HEK293 (cell line): ENCODE measurements at regions not wholly inside any gene's neighbourhood (a gene's known extent, or its start where the extent isn't known, plus 50 kb on each side); places are given as distances from the start of the nearest gene placed in this dataset.

Experiments used
- CTCF ChIA-PET: fragments of 350-600 bp; formaldehyde crosslinking; extraction: SDS; loops from one replicate; lab custom pipeline; 2021; ENCODE audit warnings: antibody characterized with exemption; lab: Yijun Ruan, JAX
- POLR2A ChIA-PET: fragments of 300-600 bp; formaldehyde crosslinking; extraction: SDS; loops from one replicate; lab custom pipeline; 2020; ENCODE audit warnings: antibody characterized with exemption, inconsistent platforms; lab: Yijun Ruan, JAX
- H3K27ac ChIP-seq: fragments of 200-500 bp; sonication (Bioruptor generic); 2 replicates; pipeline ENCODE4 v1.5.1; 2014; ENCODE audit warnings: low read depth, low read length, control low read depth, inconsistent platforms; ENCODE audit errors: extremely low read depth
- H3K36me3 ChIP-seq, 2 experiments: fragments of 200-500 bp in 1 of 2; sonication (Bioruptor generic) in 1 of 2; 1 replicate in 1 of 2; 2 replicates in 1 of 2; pipeline ENCODE4 v1.5.1; 2014 to 2017; ENCODE audit warnings: inconsistent platforms in 2 of 2, low read length in 2 of 2; ENCODE audit not compliant: control insufficient read depth in 2 of 2, insufficient read depth in 1 of 2
- H3K4me1 ChIP-seq: fragments of 200-500 bp; sonication (Bioruptor generic); 2 replicates; pipeline ENCODE4 v1.5.1; 2014; ENCODE audit warnings: mild to moderate bottlenecking, low read length, inconsistent platforms; ENCODE audit not compliant: control insufficient read depth, insufficient read depth
- H3K4me3 ChIP-seq: 2 replicates; pipeline ENCODE4 v1.5.1; 2011; ENCODE audit warnings: low read depth, mild to moderate bottlenecking, control low read depth, low read length, moderate library complexity
- H3K9me3 ChIP-seq: fragments of 200-500 bp; sonication (Bioruptor generic); 2 replicates; pipeline ENCODE4 v1.5.1; 2014; ENCODE audit warnings: low read depth, low read length, inconsistent platforms; ENCODE audit not compliant: control insufficient read depth, insufficient read depth
- EGR2 ChIP-seq: fragments of 450-650 bp; formaldehyde crosslinking; IDR thresholded peaks from 2 replicates; pipeline ENCODE4 v1.5.1; 2016; ENCODE audit warnings: low read depth, missing biosample characterization, missing genetic modification characterization
- GLIS2 ChIP-seq: fragments of 450-650 bp; formaldehyde crosslinking; IDR thresholded peaks from 2 replicates; pipeline ENCODE4 v1.5.1; 2016; ENCODE audit warnings: missing biosample characterization, missing genetic modification characterization
- HIC1 ChIP-seq: fragments of 450-650 bp; formaldehyde crosslinking; IDR thresholded peaks from 2 replicates; pipeline ENCODE4 v1.5.1; 2016; ENCODE audit warnings: missing biosample characterization, missing genetic modification characterization
- HOXC10 ChIP-seq: sonication (generic); formaldehyde crosslinking; IDR thresholded peaks from 2 replicates; pipeline ENCODE4 v1.8.1; 2023; ENCODE audit warnings: mild to moderate bottlenecking, missing genetic modification reagents
- KLF9 ChIP-seq: fragments of 450-650 bp; formaldehyde crosslinking; IDR thresholded peaks from 2 replicates; pipeline ENCODE4 v1.5.1; 2016; ENCODE audit warnings: missing biosample characterization, missing genetic modification characterization, low read depth
- REST ChIP-seq: fragments of 450-650 bp; formaldehyde crosslinking; IDR thresholded peaks from 2 replicates; pipeline ENCODE4 v1.5.1; 2016; ENCODE audit warnings: missing biosample characterization, missing genetic modification characterization
- SP7 ChIP-seq: fragments of 450-650 bp; formaldehyde crosslinking; IDR thresholded peaks from 2 replicates; pipeline ENCODE4 v1.5.1; 2016; ENCODE audit warnings: missing biosample characterization, missing genetic modification characterization
- ZNF157 ChIP-seq: fragments of 450-650 bp; formaldehyde crosslinking; IDR thresholded peaks from 2 replicates; pipeline ENCODE4 v1.5.1; 2016; ENCODE audit warnings: missing biosample characterization, missing genetic modification characterization
- ZNF2 ChIP-seq: fragments of 450-650 bp; formaldehyde crosslinking; IDR thresholded peaks from 2 replicates; pipeline ENCODE4 v1.5.1; 2016; ENCODE audit warnings: missing biosample characterization, missing genetic modification characterization
- ZNF239 ChIP-seq: fragments of 450-650 bp; formaldehyde crosslinking; IDR thresholded peaks from 2 replicates; pipeline ENCODE4 v1.5.1; 2016; ENCODE audit warnings: missing biosample characterization, missing genetic modification characterization
- ZNF324 ChIP-seq: fragments of 450-650 bp; formaldehyde crosslinking; IDR thresholded peaks from 2 replicates; pipeline ENCODE4 v1.5.1; 2016; ENCODE audit warnings: missing biosample characterization, missing genetic modification characterization
- ZNF416 ChIP-seq: fragments of 450-650 bp; formaldehyde crosslinking; IDR thresholded peaks from 2 replicates; pipeline ENCODE4 v1.5.1; 2016; ENCODE audit warnings: missing biosample characterization, missing genetic modification characterization
- ZNF501 ChIP-seq: fragments of 450-650 bp; formaldehyde crosslinking; IDR thresholded peaks from 2 replicates; pipeline ENCODE4 v1.5.1; 2016; ENCODE audit warnings: missing biosample characterization, missing genetic modification characterization
- ZNF521 ChIP-seq: fragments of 450-650 bp; formaldehyde crosslinking; IDR thresholded peaks from 2 replicates; pipeline ENCODE4 v1.5.1; 2017; ENCODE audit warnings: missing biosample characterization, mild to moderate bottlenecking, missing genetic modification characterization
- ZNF585B ChIP-seq: fragments of 450-650 bp; formaldehyde crosslinking; IDR thresholded peaks from 2 replicates; pipeline ENCODE4 v1.5.1; 2016; ENCODE audit warnings: missing biosample characterization, missing genetic modification characterization
- ZNF610 ChIP-seq: fragments of 450-650 bp; formaldehyde crosslinking; IDR thresholded peaks from 2 replicates; pipeline ENCODE4 v1.5.1; 2016; ENCODE audit warnings: missing biosample characterization, missing genetic modification characterization, borderline replicate concordance
- ZNF645 ChIP-seq: fragments of 450-650 bp; formaldehyde crosslinking; IDR thresholded peaks from 2 replicates; pipeline ENCODE4; 2016; ENCODE audit warnings: missing biosample characterization, missing genetic modification characterization
- ZNF707 ChIP-seq: fragments of 450-650 bp; formaldehyde crosslinking; IDR thresholded peaks from 2 replicates; pipeline ENCODE4 v1.5.1; 2016; ENCODE audit warnings: missing biosample characterization, missing genetic modification characterization
- ZNF776 ChIP-seq: fragments of 450-650 bp; formaldehyde crosslinking; IDR thresholded peaks from 2 replicates; pipeline ENCODE4 v1.5.0; 2017; ENCODE audit warnings: missing biosample characterization, missing genetic modification characterization, borderline replicate concordance
- ZSCAN4 ChIP-seq: fragments of 450-650 bp; formaldehyde crosslinking; IDR thresholded peaks from 2 replicates; pipeline ENCODE4 v1.5.1; 2017; ENCODE audit warnings: missing biosample characterization, missing genetic modification characterization
- ZXDB ChIP-seq: fragments of 450-650 bp; formaldehyde crosslinking; IDR thresholded peaks from 2 replicates; pipeline ENCODE4 v1.5.1; 2016; ENCODE audit warnings: missing biosample characterization, missing genetic modification characterization
- TF ChIP-seq, protein P1 (sequence below): fragments of 450-650 bp; formaldehyde crosslinking; IDR thresholded peaks from 2 replicates; pipeline ENCODE4 v1.5.1; 2016; ENCODE audit warnings: missing biosample characterization, missing genetic modification characterization
- TF ChIP-seq, protein P2 (sequence below): fragments of 450-650 bp; formaldehyde crosslinking; IDR thresholded peaks from 2 replicates; pipeline ENCODE4 v1.5.1; 2016; ENCODE audit warnings: missing biosample characterization, missing genetic modification characterization

- TF ChIP-seq REST (no peak), ZNF2 (tag by site-specific recombination) (no peak), ZXDB (tag by site-specific recombination) (no peak), KLF9 (no peak), HIC1 (tag by site-specific recombination) (no peak), ZNF707 (tag by site-specific recombination) (no peak), HOXC10 (CRISPR knock-in tag) (no peak), ZNF776 (tag by site-specific recombination) (no peak), GLIS2 (tag by site-specific recombination) (no peak)
Measured at GRCh38 chr2:10232096-10232815, 70.4 kb upstream of the HPCAL1 start (continued).

- Histone ChIP-seq H3K36me3 (no peaks in the 10 kb centered on the region), H3K9me3 (no peaks in the 10 kb centered on the region), H3K4me1 (no peaks in the 10 kb centered on the region), H3K4me3 (no peak overlapping the region), H3K27ac (no peak overlapping the region)
- ChIA-PET CTCF (no interaction called here), POLR2A (no interaction called here)
- TF ChIP-seq SP7 (no peak), ZSCAN4 (tag by site-specific recombination) (peak; percentile 83), ZNF157 (tag by site-specific recombination) (no peak), ZNF776 (tag by site-specific recombination) (0 out of 2 replicates have a peak, but pooled peaks have one; percentile 32), ZNF239 (tag by site-specific recombination) (no peak), ZNF585B (tag by site-specific recombination) (no peak), ZNF416 (tag by site-specific recombination) (no peak), EGR2 (tag by site-specific recombination) (peak; percentile 99), ZNF645 (tag by site-specific recombination) (no peak), ZNF610 (tag by site-specific recombination) (no peak), ZNF324 (tag by site-specific recombination) (no peak), ZNF501 (tag by site-specific recombination) (no peak), ZNF521 (tag by site-specific recombination) (no peak)
- TF ChIP-seq, protein P1, sequence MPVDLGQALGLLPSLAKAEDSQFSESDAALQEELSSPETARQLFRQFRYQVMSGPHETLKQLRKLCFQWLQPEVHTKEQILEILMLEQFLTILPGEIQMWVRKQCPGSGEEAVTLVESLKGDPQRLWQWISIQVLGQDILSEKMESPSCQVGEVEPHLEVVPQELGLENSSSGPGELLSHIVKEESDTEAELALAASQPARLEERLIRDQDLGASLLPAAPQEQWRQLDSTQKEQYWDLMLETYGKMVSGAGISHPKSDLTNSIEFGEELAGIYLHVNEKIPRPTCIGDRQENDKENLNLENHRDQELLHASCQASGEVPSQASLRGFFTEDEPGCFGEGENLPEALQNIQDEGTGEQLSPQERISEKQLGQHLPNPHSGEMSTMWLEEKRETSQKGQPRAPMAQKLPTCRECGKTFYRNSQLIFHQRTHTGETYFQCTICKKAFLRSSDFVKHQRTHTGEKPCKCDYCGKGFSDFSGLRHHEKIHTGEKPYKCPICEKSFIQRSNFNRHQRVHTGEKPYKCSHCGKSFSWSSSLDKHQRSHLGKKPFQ = peak; percentile 95
- TF ChIP-seq, protein P2, sequence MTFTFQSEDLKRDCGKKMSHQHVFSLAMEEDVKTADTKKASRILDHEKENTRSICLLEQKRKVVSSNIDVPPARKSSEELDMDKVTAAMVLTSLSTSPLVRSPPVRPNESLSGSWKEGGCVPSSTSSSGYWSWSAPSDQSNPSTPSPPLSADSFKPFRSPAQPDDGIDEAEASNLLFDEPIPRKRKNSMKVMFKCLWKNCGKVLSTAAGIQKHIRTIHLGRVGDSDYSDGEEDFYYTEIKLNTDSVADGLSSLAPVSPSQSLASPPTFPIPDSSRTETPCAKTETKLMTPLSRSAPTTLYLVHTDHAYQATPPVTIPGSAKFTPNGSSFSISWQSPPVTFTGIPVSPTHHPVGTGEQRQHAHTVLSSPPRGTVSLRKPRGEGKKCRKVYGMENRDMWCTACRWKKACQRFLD (tag by site-specific recombination) = no peak
Measured at GRCh38 chr2:10233131-10234012, 69.3 kb upstream of the HPCAL1 start.
